HG03045 (cell line): ENCODE measurements at regions not wholly inside any gene's neighbourhood (a gene's known extent, or its start where the extent isn't known, plus 50 kb on each side); places are given as distances from the start of the nearest gene placed in this dataset.
"Not testable (repeated sequence)": the region's sequence is repeated elsewhere in the genome, so short reads cannot be mapped to it uniquely, and the experiment has no call there.

Experiments used
- ATAC-seq: cut with Tn5 transposase; IDR thresholded peaks from one replicate; pipeline ENCODE4 v1.9.1; 2021; ENCODE audit warnings: mild to moderate bottlenecking, moderate library complexity; ENCODE audit not compliant: unreplicated experiment

DNA sequence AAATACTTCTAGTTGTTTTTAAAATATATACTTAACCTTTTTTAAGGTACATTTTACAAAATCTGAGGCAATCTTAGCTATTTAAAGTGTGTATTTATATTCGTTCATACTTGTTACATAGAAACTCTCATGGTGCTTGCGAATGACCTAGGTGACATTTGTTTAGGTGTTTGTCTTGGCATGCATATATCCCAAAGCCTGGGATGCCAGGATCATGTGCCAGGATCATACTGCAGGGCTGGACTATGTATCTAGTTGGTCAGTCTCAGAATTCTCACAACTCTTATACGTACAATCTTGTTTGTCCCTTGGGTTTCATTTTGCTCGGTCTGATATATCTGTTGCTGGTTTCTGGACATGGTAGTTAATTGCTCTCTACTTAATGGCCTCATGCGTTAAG lies 109.9 kb upstream of the WIPF3 start:
- ATAC-seq: not testable (repeated sequence)

DNA sequence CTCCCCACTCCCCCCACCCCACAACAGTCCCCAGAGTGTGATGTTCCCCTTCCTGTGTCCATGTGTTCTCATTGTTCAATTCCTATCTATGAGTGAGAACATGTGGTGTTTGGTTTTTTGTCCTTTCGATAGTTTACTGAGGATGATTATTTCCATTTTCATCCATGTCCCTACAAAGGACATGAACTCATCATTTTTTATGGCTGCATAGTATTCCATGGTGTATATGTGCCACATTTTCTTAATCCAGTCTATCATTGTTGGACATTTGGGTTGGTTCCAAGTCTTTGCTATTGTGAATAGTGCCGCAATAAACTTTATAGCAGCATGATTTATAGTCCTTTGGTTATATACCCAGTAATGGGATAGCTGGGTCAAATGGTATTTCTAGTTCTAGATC lies 106.6 kb upstream of the WIPF3 start:
- not testable (repeated sequence) for ATAC-seq

- ATAC-seq: not testable (repeated sequence)
These were observed 104.8 kb upstream of the WIPF3 start for GRCh38 chr7:29701540-29701939.

DNA sequence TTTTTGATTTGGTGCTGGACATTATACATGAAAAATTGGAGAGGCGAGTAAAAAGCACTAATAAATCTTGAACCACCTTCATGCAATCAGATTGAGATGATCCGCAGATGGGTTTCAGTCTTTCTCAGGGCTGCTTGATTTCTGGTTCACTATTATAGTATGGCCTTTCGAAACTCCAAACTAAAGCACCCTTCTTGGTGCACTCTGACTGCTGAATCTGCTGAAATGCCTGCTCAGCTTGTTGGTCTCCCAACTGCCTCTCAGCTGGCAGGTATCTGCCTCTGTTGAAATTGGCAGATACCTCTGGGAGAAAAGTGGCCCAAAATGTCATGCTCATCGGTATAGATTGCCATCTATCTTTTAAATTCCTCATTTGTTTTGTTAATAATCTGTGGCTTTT lies 102.5 kb upstream of the WIPF3 start:
- not testable (repeated sequence) for ATAC-seq

- ATAC-seq: not testable (repeated sequence)
These were observed 97.3 kb upstream of the WIPF3 start for GRCh38 chr7:29709002-29709401.

GRCh38 chr7:29723127-29723526 lies 83.2 kb upstream of the WIPF3 start:
- ATAC-seq: not testable (repeated sequence)

DNA sequence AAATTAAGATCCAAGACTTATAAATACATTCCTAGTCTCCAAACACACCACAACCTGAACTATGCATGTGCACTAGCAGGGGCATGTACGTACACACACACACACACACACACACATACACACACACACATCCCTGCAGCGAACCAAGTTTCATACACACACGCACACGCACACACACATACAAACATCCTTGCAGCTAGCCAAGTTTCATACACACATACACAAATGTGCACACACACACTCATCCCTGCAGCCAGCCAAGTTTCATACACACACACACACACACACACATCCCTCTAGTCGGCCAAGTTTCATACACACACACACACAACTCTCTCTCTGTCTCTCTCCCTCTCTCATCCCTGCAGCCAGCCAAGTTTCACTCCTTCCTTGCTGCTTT lies 82.7 kb upstream of the WIPF3 start:
- no peak for ATAC-seq

DNA sequence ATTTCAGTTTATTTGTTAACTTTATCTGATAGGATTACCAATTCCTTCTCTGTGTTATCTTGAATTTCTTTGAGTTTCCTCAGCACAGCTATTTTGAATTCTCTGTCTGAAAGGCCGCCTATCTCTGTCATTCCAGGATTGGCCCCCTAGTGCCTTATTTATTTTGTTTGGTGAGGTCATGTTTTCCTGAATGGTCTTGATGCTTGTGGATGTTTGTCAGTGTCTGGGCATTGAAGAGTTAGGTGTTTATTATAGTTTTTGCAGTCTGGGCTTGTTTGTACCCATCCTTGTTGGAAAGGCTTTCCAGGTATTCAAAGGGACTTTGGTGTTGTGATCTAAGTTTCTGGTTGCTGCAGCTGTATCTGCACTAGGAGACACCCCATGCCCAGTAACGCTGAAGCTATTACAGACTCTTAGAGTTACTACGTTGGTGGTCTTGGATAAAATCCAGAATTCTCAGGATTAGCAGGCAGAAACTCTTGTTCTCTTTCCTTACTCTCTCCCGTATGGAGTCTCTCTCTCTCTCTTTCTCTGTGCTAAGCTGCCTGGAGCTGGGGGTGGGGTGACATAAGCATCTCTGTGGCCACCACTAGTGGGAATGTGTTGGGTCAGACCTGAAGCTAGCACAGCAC lies 76.7 kb upstream of the WIPF3 start:
- ATAC-seq: not testable (repeated sequence)

GRCh38 chr7:29734246-29734731 lies 72.0 kb upstream of the WIPF3 start:
- no peak for ATAC-seq

GRCh38 chr7:29747645-29748245 lies 58.6 kb upstream of the WIPF3 start:
- not testable (repeated sequence) for ATAC-seq

DNA sequence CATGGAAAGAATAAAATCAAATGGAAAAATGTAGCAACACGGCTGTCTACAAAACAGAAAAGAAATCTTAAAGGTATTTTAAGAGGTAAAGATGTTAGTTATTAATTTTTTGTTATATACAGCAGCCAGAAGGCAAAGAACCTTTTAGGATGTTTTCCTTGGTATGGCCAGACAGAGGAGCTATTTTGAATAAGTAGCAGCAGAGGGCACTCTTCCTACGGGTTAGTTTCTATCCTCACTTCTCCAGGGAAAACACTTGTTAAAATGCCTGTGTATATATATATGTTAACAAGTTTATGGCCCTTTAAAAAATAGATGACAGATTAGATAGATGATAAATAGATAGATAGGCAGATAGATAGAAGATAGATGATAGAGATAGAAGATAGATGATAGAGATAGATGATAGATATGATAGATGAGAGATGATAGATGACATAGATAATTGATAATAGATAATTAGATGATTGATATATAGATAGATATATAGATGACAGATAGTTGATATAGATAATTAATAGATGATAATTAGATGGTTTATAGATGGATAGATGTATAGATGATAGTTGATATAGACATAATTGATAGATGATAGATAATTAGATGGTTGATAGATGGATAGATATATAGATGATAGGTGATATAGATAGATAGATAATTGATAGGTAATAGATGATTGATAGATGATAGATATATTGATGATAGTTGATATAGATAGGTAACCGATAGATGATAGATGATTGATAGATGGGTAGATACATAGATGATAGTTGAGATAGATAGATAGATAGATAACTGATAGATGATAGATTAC lies 57.8 kb upstream of the WIPF3 start:
- ATAC-seq: no peak

GRCh38 chr7:29749701-29750321 lies 56.5 kb upstream of the WIPF3 start:
- no peak for ATAC-seq

DNA sequence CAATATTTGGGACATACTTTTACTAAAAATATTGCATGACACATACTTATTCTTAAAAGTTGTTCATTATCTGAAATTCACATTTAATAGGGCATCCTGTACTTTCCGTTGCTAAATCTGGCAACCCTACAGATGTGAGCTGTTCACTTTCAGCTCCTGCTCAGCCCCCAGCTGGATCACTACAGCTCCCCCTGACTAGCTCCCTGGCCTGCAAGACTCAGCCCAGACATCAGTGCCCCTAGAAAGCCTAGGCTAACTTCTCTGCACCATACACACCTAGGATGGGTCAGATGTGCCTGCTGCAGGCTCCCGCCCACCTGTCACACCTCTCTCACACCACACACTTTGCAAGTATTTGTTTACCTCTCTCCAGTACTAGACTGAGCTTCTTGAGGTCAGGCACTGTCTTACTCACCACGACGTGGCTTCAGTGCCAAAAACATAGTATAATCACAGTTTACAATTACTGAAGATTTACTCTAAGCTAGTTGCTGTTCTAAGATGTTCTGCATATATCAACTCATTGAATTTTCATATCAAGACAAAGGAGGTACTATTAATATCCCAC lies 55.9 kb upstream of the WIPF3 start:
- ATAC-seq: not testable (repeated sequence)

GRCh38 chr7:29751012-29751411 lies 55.3 kb upstream of the WIPF3 start:
- ATAC-seq: not testable (repeated sequence)

DNA sequence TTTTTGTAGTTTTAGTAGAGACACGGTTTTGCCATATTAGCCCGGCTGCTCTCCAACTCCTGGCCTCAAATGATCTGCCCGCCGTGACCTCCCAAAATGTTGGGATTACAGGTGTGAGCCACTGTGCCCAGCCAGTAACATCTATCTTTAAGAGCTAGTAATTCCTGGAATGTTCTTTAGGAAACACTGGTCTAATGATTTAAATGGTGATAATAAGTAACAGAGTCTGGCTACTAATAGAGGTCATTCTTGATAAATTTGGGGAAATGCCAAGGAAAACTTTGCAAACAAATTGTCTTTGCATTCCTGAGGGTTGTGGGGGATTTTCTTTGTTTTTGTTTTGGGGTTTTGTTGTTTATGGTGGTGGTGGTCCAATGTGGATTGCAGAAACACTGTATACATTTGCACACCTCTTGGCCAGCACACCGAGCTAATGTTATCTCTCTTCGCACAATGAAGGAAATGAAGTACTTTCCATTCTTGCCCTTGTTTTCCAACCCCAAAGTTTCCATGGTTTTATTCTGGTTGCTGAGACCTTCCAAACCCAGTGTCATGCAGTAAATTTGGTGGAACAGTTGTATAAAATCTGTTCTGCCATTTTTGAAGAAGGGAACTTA lies 51.3 kb upstream of the WIPF3 start:
- ATAC-seq: no peak
